Astrocyte of the spinal cord (primary cell): ENCODE measurements at regions not wholly inside any gene's neighbourhood (a gene's known extent, or its start where the extent isn't known, plus 50 kb on each side); places are given as distances from the start of the nearest gene placed in this dataset.

Source experiments
- DNase-seq: peaks from one replicate; pipeline ENCODE4 v3.0.0; 2011; ENCODE audit warnings: low read depth, low spot score
- H3K4me3 ChIP-seq: 2 replicates; pipeline ENCODE4 v1.5.1; 2011; ENCODE audit warnings: low read depth, mild to moderate bottlenecking, low read length, moderate library complexity
- in situ Hi-C: cut with HindIII; loops from 2 replicates; pipeline ENCODE4 v1.10.0; 2017; ENCODE audit warnings: low sequenced_read_pairs
- TF ChIP-seq, protein P1 (sequence below): IDR thresholded peaks from 2 replicates; pipeline ENCODE4 v1.5.1; 2012; ENCODE audit warnings: low read depth, mild to moderate bottlenecking, low read length, inconsistent platforms

DNA sequence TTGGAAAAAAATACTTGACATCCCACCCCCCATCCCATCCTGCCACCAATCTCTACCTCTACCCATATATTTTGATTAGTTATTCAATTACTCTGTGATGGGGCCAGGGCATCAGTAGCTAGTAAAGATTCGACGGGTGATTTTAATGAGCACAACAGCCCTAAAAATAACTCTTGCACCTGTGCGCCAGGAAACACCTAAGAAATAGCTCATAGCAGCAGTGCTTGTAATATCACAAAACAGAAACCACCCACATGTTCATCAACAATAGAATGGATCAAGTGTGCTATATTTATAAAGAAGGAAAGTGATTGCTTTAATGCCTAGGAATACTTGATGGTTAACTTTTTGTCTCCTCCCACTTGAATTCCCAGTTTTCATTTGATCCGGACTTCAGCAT, 225.6 kb upstream of the LCORL start:
- no peak for DNase-seq
- in situ Hi-C loops = no loop called here
- no peak overlapping the region for H3K4me3 ChIP-seq
- TF ChIP-seq, protein P1, sequence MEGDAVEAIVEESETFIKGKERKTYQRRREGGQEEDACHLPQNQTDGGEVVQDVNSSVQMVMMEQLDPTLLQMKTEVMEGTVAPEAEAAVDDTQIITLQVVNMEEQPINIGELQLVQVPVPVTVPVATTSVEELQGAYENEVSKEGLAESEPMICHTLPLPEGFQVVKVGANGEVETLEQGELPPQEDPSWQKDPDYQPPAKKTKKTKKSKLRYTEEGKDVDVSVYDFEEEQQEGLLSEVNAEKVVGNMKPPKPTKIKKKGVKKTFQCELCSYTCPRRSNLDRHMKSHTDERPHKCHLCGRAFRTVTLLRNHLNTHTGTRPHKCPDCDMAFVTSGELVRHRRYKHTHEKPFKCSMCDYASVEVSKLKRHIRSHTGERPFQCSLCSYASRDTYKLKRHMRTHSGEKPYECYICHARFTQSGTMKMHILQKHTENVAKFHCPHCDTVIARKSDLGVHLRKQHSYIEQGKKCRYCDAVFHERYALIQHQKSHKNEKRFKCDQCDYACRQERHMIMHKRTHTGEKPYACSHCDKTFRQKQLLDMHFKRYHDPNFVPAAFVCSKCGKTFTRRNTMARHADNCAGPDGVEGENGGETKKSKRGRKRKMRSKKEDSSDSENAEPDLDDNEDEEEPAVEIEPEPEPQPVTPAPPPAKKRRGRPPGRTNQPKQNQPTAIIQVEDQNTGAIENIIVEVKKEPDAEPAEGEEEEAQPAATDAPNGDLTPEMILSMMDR = no peak

DNA sequence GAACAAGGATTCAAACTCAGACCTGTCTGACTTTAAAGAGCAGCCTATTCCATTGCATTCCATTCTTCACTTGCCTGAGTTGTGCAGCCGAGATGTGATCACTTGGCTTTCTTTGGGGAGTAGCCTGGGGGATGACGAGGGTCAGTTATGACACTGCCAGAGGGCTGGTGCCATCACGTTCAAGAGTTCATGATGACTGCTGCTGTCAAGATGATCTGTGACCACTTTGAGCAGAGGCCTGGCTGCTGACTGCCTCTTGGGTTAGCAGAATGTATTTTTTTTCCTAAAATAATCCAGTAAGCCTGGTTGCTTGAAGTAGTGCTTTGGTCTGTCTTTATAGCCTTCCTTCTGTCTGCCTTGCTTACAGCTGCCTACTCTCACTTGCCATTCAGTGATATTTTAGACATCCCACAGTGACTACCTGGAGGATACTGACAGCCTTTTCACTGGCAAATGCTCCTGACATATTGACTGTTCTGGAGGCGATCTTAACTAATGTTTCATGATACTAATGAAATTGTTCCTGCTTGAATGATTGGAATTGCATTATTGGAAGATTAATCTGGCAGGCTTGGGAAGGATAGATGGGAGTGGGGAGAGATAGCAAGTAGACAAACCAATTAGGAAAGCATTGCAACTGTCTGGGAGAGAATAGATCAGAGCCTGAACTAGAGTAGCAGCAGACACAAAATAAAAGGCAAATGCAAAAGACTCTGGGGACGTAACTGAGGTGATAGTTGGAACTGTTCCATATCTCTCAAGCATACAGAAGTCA, 221.6 kb upstream of the LCORL start:
- TF ChIP-seq, protein P1 = no peak
- in situ Hi-C loops = no loop called here
- H3K4me3 ChIP-seq = no peak overlapping the region
- no peak for DNase-seq

DNA sequence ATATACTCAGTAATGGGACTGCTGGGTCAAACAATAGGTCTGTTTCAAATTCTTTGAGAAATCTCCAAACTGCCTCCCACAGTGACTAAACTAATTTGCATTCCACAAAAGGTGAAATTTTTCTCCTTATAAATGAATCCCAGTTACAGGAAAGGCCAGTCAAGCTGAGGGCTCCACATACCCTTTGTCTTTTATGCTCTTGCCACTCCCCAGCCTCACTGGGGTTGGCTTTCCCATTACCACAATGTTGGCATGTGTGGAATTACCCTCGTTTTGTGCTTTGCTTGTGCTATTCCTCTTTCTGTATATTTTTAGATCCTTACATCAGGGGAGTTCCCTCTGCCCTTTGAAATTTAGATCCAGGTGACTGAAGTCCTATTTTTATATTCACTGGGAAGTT, 220.2 kb upstream of the LCORL start:
- TF ChIP-seq, protein P1 = no peak
- in situ Hi-C loops = no loop called here
- H3K4me3 ChIP-seq = no peak overlapping the region
- no peak for DNase-seq

DNA sequence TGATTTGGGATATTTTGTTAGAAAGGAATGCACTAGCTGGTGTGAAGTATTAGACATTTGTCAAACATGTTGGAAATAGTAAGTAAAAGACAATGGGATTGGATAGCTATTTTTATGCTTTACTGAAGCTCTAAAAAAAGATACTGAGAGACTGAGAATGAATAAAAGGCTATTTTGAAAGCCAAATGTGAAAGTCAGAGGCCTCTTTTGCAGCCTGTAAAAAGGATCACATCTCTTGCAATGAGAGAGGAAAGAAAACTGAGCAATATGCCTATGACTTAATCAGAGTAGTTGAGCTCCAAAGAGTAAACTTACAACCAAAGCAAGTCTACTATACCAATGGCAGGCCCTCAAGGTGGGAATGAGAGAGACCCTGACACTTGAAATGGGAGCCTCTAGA, 212.6 kb upstream of the LCORL start:
- in situ Hi-C loops = no loop called here
- no peak for DNase-seq
- no peak overlapping the region for H3K4me3 ChIP-seq
- TF ChIP-seq, protein P1 = no peak

DNA sequence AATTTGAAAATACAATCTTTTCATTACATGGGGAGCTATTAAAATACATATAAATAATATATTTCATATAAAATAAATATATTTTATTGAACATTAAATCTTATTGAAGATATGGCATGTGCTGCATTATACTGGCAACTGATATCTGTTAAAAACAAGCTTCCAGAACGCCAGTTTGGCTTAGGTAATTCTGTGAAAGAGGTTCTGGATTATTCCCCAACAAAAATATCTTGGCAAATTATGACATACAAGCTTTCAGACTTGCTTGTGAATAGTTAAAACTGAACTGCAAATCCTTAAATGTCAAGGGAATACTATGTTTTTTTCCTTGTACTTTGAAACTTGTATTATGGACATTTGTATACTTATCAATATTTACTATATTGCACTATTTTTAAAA, 210.2 kb upstream of the LCORL start:
- in situ Hi-C loops = no loop called here
- H3K4me3 ChIP-seq = no peak overlapping the region
- TF ChIP-seq, protein P1 = no peak

DNA sequence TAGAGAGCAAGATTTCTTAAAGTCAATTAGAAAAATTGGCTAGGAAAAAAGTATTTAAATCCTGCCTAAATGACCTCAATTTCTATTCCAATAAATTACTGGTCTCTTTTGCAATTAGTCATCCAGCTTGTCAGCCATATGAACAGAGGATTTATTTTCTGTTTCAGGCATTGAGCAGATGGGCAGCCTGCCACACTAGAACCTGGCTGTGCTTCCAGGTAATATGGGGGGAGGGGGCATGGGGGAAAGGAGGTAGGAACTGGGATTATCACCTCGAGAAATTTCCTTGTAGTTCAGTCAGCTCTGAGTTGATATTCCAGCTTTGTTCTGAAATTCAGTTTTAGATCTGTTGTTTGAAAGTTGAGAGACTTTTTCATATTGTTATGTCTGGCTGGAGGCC, 206.3 kb upstream of the LCORL start:
- H3K4me3 ChIP-seq = no peak overlapping the region
- TF ChIP-seq, protein P1 = no peak
- no peak for DNase-seq
- in situ Hi-C loops = no loop called here

More for the DNA sequence above, 210.2 kb upstream of the LCORL start:
- DNase-seq = no peak
